Thoracic aorta (tissue), 2 donors: ENCODE measurements at regions not wholly inside any gene's neighbourhood (a gene's known extent, or its start where the extent isn't known, plus 50 kb on each side); places are given as distances from the start of the nearest gene placed in this dataset.

Source experiments
- ATAC-seq: fragments of 150-250 bp; one replicate; pipeline ENCODE4 v1.8.0; 2017; ENCODE audit warnings: low read depth; ENCODE audit not compliant: insufficient number of reproducible peaks, low FRiP score
- DNase-seq: peaks from one replicate; pipeline ENCODE4 v3.0.0-alpha.2; 2020; ENCODE audit warnings: low spot score
- H3K27ac ChIP-seq, 2 donors: fragments of 200-600 bp; sonication (generic); 1 replicate in 1 of 2; 2 replicates in 1 of 2; pipeline ENCODE4 v1.5.1; 2016; ENCODE audit warnings: mild to moderate bottlenecking in 2 of 2, moderate library complexity in 2 of 2
- H3K27me3 ChIP-seq: fragments of 200-600 bp; sonication (generic); replicated peaks from 2 replicates; pipeline ENCODE4 v1.6.0; 2016; ENCODE audit warnings: mild to moderate bottlenecking; ENCODE audit not compliant: insufficient read depth
- H3K36me3 ChIP-seq: fragments of 200-600 bp; sonication (generic); one replicate; pipeline ENCODE4 v1.5.1; 2016
- H3K4me1 ChIP-seq, 2 donors: fragments of 200-600 bp; sonication (generic); 1 replicate in 1 of 2; 2 replicates in 1 of 2; pipeline versions ENCODE4 v1.5.1 to v1.6.0; 2016; ENCODE audit warnings: low read depth in 2 of 2, mild to moderate bottlenecking in 1 of 2; ENCODE audit not compliant: control insufficient read depth in 1 of 2
- H3K4me3 ChIP-seq: fragments of 200-600 bp; sonication (generic); 2 replicates; pipeline ENCODE4 v1.5.1; 2016; ENCODE audit warnings: mild to moderate bottlenecking
- H3K9me3 ChIP-seq: fragments of 200-600 bp; sonication (generic); 2 replicates; pipeline ENCODE4 v1.5.1; 2016
- CTCF ChIP-seq: fragments of 200-600 bp; sonication (generic); IDR thresholded peaks from one replicate; pipeline ENCODE4 v1.5.1; 2019; ENCODE audit warnings: antibody characterized with exemption

- no peak overlapping the region for H3K27ac ChIP-seq
- no peaks in the 10 kb centered on the region for H3K27me3 ChIP-seq
- DNase-seq = no peak
- no peak overlapping the region for H3K4me3 ChIP-seq
- no peak for ATAC-seq
- H3K9me3 ChIP-seq = no peaks in the 10 kb centered on the region
- H3K4me1 ChIP-seq = no peaks in the 10 kb centered on the region
- no peaks in the 10 kb centered on the region for H3K36me3 ChIP-seq
- TF ChIP-seq CTCF = no peak
These were observed 98.9 kb upstream of the MARCKS start for GRCh38 chr6:113758214-113758613.

DNA sequence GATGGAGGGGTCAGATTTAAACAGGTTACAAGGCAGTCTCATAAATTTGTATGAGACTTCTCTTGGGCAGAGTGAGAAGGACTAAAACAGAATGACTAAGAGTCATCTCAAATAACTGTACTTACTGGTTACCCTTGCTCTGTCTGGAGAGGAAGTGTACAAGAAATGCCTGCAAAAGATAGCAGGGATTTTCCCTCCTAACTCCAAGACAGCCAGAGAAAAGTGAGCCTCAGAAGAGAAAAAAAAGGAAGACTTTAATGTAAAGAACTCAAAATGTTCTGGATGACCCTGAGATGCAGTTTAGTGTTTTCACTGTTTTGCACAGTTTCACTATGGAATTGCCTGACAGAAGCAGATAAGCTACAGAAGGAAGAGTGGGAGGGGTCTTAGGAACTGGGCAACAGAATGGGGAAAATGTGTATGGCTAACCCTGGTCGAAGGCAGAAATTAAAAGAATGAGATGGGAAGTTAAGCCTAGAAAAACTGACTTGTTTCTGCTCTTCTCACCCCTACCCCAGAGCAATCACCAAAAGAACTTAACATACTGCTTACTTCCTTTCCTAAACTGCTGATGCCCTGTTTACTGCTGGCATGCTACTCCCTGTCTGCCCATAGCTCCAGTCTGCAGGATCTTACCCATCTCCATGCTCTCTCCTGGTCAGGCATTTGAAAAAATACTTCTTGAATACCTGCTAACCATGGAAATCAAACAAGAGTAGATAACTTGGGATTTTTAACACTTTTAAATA, 98.1 kb upstream of the MARCKS start:
- Histone ChIP-seq H3K4me1 (no peaks in the 10 kb centered on the region), H3K27me3 (no peaks in the 10 kb centered on the region), H3K27ac (no peak overlapping the region), H3K4me3 (no peak overlapping the region), H3K36me3 (no peaks in the 10 kb centered on the region), H3K9me3 (no peaks in the 10 kb centered on the region)
- DNase-seq (no peak), ATAC-seq (no peak)
- no peak for TF ChIP-seq CTCF

DNA sequence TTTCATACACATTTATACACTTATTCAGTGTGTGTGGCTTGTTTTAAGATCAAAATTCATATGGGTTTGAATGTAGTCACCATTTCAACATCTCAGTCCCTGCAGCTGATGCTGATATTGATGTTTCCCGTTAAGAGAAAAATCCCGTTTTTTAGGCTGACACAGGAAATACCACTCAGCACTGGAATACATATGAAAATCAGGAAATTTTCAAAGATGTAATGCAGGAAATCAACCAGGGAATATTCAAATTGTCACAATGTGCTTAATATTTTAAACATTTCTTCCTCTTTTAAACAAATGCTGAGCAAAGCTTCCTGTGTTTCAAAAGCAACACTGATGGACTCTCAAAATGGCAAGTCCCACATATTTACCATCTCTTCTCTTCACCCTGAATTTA, 94.5 kb upstream of the MARCKS start:
- DNase-seq (no peak), ATAC-seq (no peak)
- no peak for TF ChIP-seq CTCF
- Histone ChIP-seq H3K4me1 (no peaks in the 10 kb centered on the region), H3K27me3 (no peaks in the 10 kb centered on the region), H3K27ac (no peak overlapping the region), H3K4me3 (no peak overlapping the region), H3K9me3 (no peaks in the 10 kb centered on the region), H3K36me3 (no peaks in the 10 kb centered on the region)

DNA sequence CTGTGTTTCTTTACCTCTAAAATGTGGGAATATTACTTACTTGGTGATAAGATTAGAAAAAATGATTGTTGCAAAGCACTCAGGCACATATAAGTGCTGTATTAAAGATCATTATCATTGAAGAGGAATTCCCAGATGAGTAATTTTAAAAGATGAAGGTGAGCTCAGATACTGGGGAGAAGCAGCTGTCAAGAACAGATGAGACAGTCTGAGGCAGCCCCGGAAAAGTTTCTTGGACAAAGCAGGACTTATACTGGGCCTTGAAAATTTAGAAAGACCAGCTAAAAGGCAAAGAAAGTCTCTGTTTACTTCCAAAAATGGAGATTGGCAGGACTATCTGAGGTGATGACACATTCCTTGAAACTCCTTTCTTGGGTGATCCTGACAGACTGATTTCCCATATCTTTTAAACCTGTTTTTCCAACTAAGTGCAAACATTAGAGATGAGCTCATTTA, 93.8 kb upstream of the MARCKS start:
- no peak for ATAC-seq

GRCh38 chr6:113763876-113764275, 93.3 kb upstream of the MARCKS start:
- no peak overlapping the region for H3K4me3 ChIP-seq
- TF ChIP-seq CTCF = no peak
- H3K27me3 ChIP-seq = no peaks in the 10 kb centered on the region
- no peak overlapping the region for H3K27ac ChIP-seq
- H3K36me3 ChIP-seq = no peaks in the 10 kb centered on the region
- ATAC-seq (no peak), DNase-seq (no peak)
- no peaks in the 10 kb centered on the region for H3K4me1 ChIP-seq
- no peaks in the 10 kb centered on the region for H3K9me3 ChIP-seq

More for the DNA sequence above, 93.8 kb upstream of the MARCKS start:
- DNase-seq = no peak
- H3K9me3 ChIP-seq = no peaks in the 10 kb centered on the region
- TF ChIP-seq CTCF = no peak
- no peaks in the 10 kb centered on the region for H3K4me1 ChIP-seq
- no peak overlapping the region for H3K27ac ChIP-seq
- no peak overlapping the region for H3K4me3 ChIP-seq
- H3K27me3 ChIP-seq = no peaks in the 10 kb centered on the region
- H3K36me3 ChIP-seq = no peaks in the 10 kb centered on the region
